ENCODE measurements at regions not wholly inside any gene's neighbourhood (a gene's known extent, or its start where the extent isn't known, plus 50 kb on each side); places are given as distances from the start of the nearest gene placed in this dataset.

GRCh38 chr5:81834021-81834660 is 83.2 kb upstream of the SSBP2 start:
- Histone ChIP-seq H3K27me3 (no peaks in the 10 kb centered on the region), H3K9me3 (no peaks in the 10 kb centered on the region), H3K4me3 (no peak overlapping the region), H3K4me1 (ENCODE audit: insufficient read depth) (no peaks in the 10 kb centered on the region), H3K27ac (no peak overlapping the region), H3K36me3 (no peaks in the 10 kb centered on the region)
- TF ChIP-seq CTCF (IDR thresholded peaks at IDR 0.05) = no peak
- no peak for TF ChIP-seq EP300 (IDR thresholded peaks at IDR 0.05)
- TF ChIP-seq POLR2A (IDR thresholded peaks at IDR 0.05) = no peak
- intact Hi-C loops (cut with DNase I) = no loop called here
- no peak for DNase-seq
- 92 to 97% (median 96%) methylated on average over 11 of the region's 11 CpGs for WGBS, 3 donors

GRCh38 chr5:81830596-81830995 is 79.7 kb upstream of the SSBP2 start:
- TF ChIP-seq EP300 (IDR thresholded peaks at IDR 0.05) (no peak), POLR2A (IDR thresholded peaks at IDR 0.05) (no peak), CTCF (IDR thresholded peaks at IDR 0.05) (no peak)
- 21 to 29% (median 27%) methylated on average over 2 of the region's 2 CpGs for WGBS, 3 donors

GRCh38 chr5:81829242-81829641 is 78.3 kb upstream of the SSBP2 start:
- Histone ChIP-seq H3K4me3 (no peak overlapping the region), H3K27ac (no peak overlapping the region), H3K27me3 (no peaks in the 10 kb centered on the region), H3K36me3 (no peaks in the 10 kb centered on the region), H3K4me1 (ENCODE audit: insufficient read depth) (no peaks in the 10 kb centered on the region), H3K9me3 (no peaks in the 10 kb centered on the region)
- TF ChIP-seq POLR2A (IDR thresholded peaks at IDR 0.05) = no peak
- no peak for TF ChIP-seq EP300 (IDR thresholded peaks at IDR 0.05)
- TF ChIP-seq CTCF (IDR thresholded peaks at IDR 0.05) = no peak
- 75 to 83% (median 80%) methylated on average over 5 of the region's 5 CpGs for WGBS, 3 donors
- no peak for DNase-seq
- intact Hi-C loops (cut with DNase I) = no loop called here

More at GRCh38 chr5:81830596-81830995, 79.7 kb upstream of the SSBP2 start:
- Histone ChIP-seq H3K27ac (no peak overlapping the region), H3K4me3 (no peak overlapping the region), H3K36me3 (no peaks in the 10 kb centered on the region), H3K9me3 (no peaks in the 10 kb centered on the region), H3K27me3 (no peaks in the 10 kb centered on the region), H3K4me1 (ENCODE audit: insufficient read depth) (no peaks in the 10 kb centered on the region)
- DNase-seq = no peak
- intact Hi-C loops (cut with DNase I) = no loop called here

- H3K9me3 ChIP-seq = no peaks in the 10 kb centered on the region
- no peak overlapping the region for H3K4me3 ChIP-seq
- no peak overlapping the region for H3K27ac ChIP-seq
- no peak for TF ChIP-seq EP300 (IDR thresholded peaks at IDR 0.05)
- no peak for TF ChIP-seq POLR2A (IDR thresholded peaks at IDR 0.05)
- TF ChIP-seq CTCF (IDR thresholded peaks at IDR 0.05) = no peak
- intact Hi-C loops (cut with DNase I) = no loop called here
- H3K27me3 ChIP-seq = no peaks in the 10 kb centered on the region
- no peak for DNase-seq
- WGBS, 3 donors = 88 to 97% (median 96%) methylated on average over 1 of the region's 1 CpG
- no peaks in the 10 kb centered on the region for H3K36me3 ChIP-seq
- H3K4me1 ChIP-seq (ENCODE audit: insufficient read depth) = no peaks in the 10 kb centered on the region
Observed at GRCh38 chr5:81827500-81827899, 76.6 kb upstream of the SSBP2 start.
